Fibroblast of lung (primary cell): ENCODE measurements at regions not wholly inside any gene's neighbourhood (a gene's known extent, or its start where the extent isn't known, plus 50 kb on each side); places are given as distances from the start of the nearest gene placed in this dataset.

ENCODE experiments used
- DNase-seq, 2 donors: peaks; one replicate each; pipeline versions ENCODE4 v3.0.0 to v3.0.0-alpha.2; 2010; ENCODE audit warnings: low read depth in 2 of 2
- H2AFZ ChIP-seq: 2 replicates; pipeline ENCODE4 v1.5.1; 2012; ENCODE audit warnings: low read length, control low read depth, inconsistent platforms
- H3K27ac ChIP-seq: 2 replicates; pipeline ENCODE4 v1.5.1; 2011; ENCODE audit warnings: low read length, control low read depth; ENCODE audit not compliant: insufficient read depth
- H3K27me3 ChIP-seq: 2 replicates; pipeline ENCODE4 v1.5.1; 2011; ENCODE audit warnings: mild to moderate bottlenecking, low read length; ENCODE audit not compliant: control insufficient read depth, insufficient read depth
- H3K36me3 ChIP-seq: 2 replicates; pipeline ENCODE4 v1.5.1; 2011; ENCODE audit warnings: low read length; ENCODE audit not compliant: control insufficient read depth, insufficient read depth
- H3K4me1 ChIP-seq: 2 replicates; pipeline ENCODE4 v1.5.1; 2011; ENCODE audit warnings: low read length; ENCODE audit not compliant: control insufficient read depth, insufficient read depth; ENCODE audit errors: extremely low read depth
- H3K4me2 ChIP-seq: 2 replicates; pipeline ENCODE4 v1.5.1; 2011; ENCODE audit warnings: low read length, control low read depth; ENCODE audit not compliant: insufficient read depth; ENCODE audit errors: extremely low read depth
- H3K4me3 ChIP-seq, 4 experiments: fragments of 200-600 bp in 1 of 4; sonication (generic) in 1 of 4; replicated peaks in 1 of 4; 2 replicates each; pipeline ENCODE4 v1.5.1; 2011 to 2016; ENCODE audit warnings: low read length in 4 of 4, low read depth in 3 of 4, mild to moderate bottlenecking in 3 of 4, control low read depth in 2 of 4, inconsistent platforms in 1 of 4, mixed read lengths in 1 of 4; ENCODE audit not compliant: insufficient read depth in 1 of 4; ENCODE audit errors: control extremely low read depth in 1 of 4
- H3K79me2 ChIP-seq: 2 replicates; pipeline ENCODE4 v1.5.1; 2012; ENCODE audit warnings: mild to moderate bottlenecking, low read length, inconsistent platforms; ENCODE audit not compliant: control insufficient read depth, insufficient read depth
- H3K9ac ChIP-seq: 2 replicates; pipeline ENCODE4 v1.5.1; 2011; ENCODE audit warnings: mild to moderate bottlenecking, low read length, control low read depth; ENCODE audit not compliant: insufficient read depth
- H3K9me3 ChIP-seq: 2 replicates; pipeline ENCODE4 v1.5.1; 2012; ENCODE audit warnings: low read depth, low read length; ENCODE audit not compliant: control insufficient read depth, insufficient read depth
- H4K20me1 ChIP-seq: 2 replicates; pipeline ENCODE4 v1.5.1; 2011; ENCODE audit warnings: low read length; ENCODE audit not compliant: control insufficient read depth, insufficient read depth; ENCODE audit errors: extremely low read depth
- CTCF ChIP-seq, 2 donors: IDR thresholded peaks in 1 of 2; conservative IDR thresholded peaks in 1 of 2; 1 replicate in 1 of 2; 2 replicates in 1 of 2; pipeline ENCODE4 v1.5.1; 2011 to 2012; ENCODE audit warnings: low read length in 2 of 2, control low read depth in 1 of 2, inconsistent platforms in 1 of 2, low read depth in 1 of 2, mild to moderate bottlenecking in 1 of 2
- EZH2 ChIP-seq: IDR thresholded peaks from 2 replicates; pipeline ENCODE4 v1.5.1; 2012; ENCODE audit warnings: low read length, control low read depth, mild to moderate bottlenecking; ENCODE audit errors: missing control alignments

GRCh38 chr3:106191211-106191610, 322.4 kb upstream of the CBLB start:
- no peaks in the 10 kb centered on the region for H3K4me1 ChIP-seq
- H3K4me2 ChIP-seq, result no peak overlapping the region
- no peaks in the 10 kb centered on the region for H3K36me3 ChIP-seq
- TF ChIP-seq EZH2, result no peak
- TF ChIP-seq CTCF (conservative IDR thresholded peaks at IDR 0.05 in 1 of 2, IDR thresholded peaks at IDR 0.05 in 1 of 2; ENCODE audit: low read depth in 1 of 2, low read length in 2 of 2), result no peak
- no peak overlapping the region for H3K27ac ChIP-seq
- H3K4me3 ChIP-seq, result no peak overlapping the region
- no peaks in the 10 kb centered on the region for H3K27me3 ChIP-seq
- no peak overlapping the region for H2AFZ ChIP-seq
- no peaks in the 10 kb centered on the region for H3K79me2 ChIP-seq
- peak in 1 of 2 donors; percentile 9 for DNase-seq
- no peaks in the 10 kb centered on the region for H3K9me3 ChIP-seq
- H4K20me1 ChIP-seq, result no peaks in the 10 kb centered on the region
- H3K9ac ChIP-seq, result no peak overlapping the region

- Histone ChIP-seq H3K79me2 (no peaks in the 10 kb centered on the region), H3K4me3 (no peak overlapping the region), H3K27ac (no peak overlapping the region), H3K27me3 (no peaks in the 10 kb centered on the region), H3K4me1 (no peaks in the 10 kb centered on the region), H2AFZ (no peak overlapping the region), H4K20me1 (no peaks in the 10 kb centered on the region), H3K9me3 (no peaks in the 10 kb centered on the region), H3K36me3 (no peaks in the 10 kb centered on the region), H3K4me2 (no peak overlapping the region), H3K9ac (no peak overlapping the region)
- TF ChIP-seq CTCF (conservative IDR thresholded peaks at IDR 0.05 in 1 of 2, IDR thresholded peaks at IDR 0.05 in 1 of 2; ENCODE audit: low read depth in 1 of 2, low read length in 2 of 2), result no peak
- TF ChIP-seq EZH2, result no peak
- no peak for DNase-seq
These were observed 323.1 kb upstream of the CBLB start for GRCh38 chr3:106191913-106192312.

GRCh38 chr3:106193876-106194275, 325.1 kb upstream of the CBLB start:
- Histone ChIP-seq H4K20me1 (no peaks in the 10 kb centered on the region), H3K27ac (no peak overlapping the region), H3K9ac (no peak overlapping the region), H3K36me3 (no peaks in the 10 kb centered on the region), H3K4me1 (no peaks in the 10 kb centered on the region), H3K4me3 (no peak overlapping the region), H3K4me2 (no peak overlapping the region), H3K79me2 (no peaks in the 10 kb centered on the region), H3K9me3 (no peaks in the 10 kb centered on the region), H2AFZ (no peak overlapping the region), H3K27me3 (no peaks in the 10 kb centered on the region)
- no peak for TF ChIP-seq CTCF (conservative IDR thresholded peaks at IDR 0.05 in 1 of 2, IDR thresholded peaks at IDR 0.05 in 1 of 2; ENCODE audit: low read depth in 1 of 2, low read length in 2 of 2)
- TF ChIP-seq EZH2, result no peak
- DNase-seq, result peak in 1 of 2 donors; percentile 37
